ENCODE measurements at regions not wholly inside any gene's neighbourhood (a gene's known extent, or its start where the extent isn't known, plus 50 kb on each side); places are given as distances from the start of the nearest gene placed in this dataset.
A peak's percentile ranks its signal among the peaks of the same experiment; 100 is the strongest.

- CTCF ChIA-PET = no interaction called here
Observed at GRCh38 chr2:33671198-33671597, 72.1 kb upstream of the FAM98A start.

GRCh38 chr2:33670392-33670937, 71.4 kb upstream of the FAM98A start:
- ATAC-seq = peak; percentile 43
- Histone ChIP-seq H3K27me3 (ENCODE audit: low read length) (peaks cover 5% of the 10 kb centered on the region; the same call in 1 of the 2 replicates), H2AFZ (ENCODE audit: low read length) (no peak overlapping the region), H3K27ac (ENCODE audit: low read length) (no peak overlapping the region), H3K4me1 (ENCODE audit: insufficient read depth, low read length) (no peaks in the 10 kb centered on the region), H3K9me2 (replicated peaks; ENCODE audit: low read length) (no peaks in the 10 kb centered on the region), H3K36me3 (ENCODE audit: low read depth, low read length) (no peaks in the 10 kb centered on the region), H4K20me1 (ENCODE audit: low read length) (no peaks in the 10 kb centered on the region), H3K4me2 (ENCODE audit: low read length) (no peak overlapping the region), H3K9me3 (ENCODE audit: low read length) (no peaks in the 10 kb centered on the region), H3K4me3 (ENCODE audit: low read length) (no peak overlapping the region), H3K9ac (ENCODE audit: low read length) (no peak overlapping the region), H3F3A (ENCODE audit: low read length, unreplicated experiment) (no peaks in the 10 kb centered on the region), H3K79me2 (ENCODE audit: low read length) (no peaks in the 10 kb centered on the region)
- peak; percentile 45 for DNase-seq
- BruUV-seq (replicated peaks) = no TSS peak
- intact Hi-C loops (cut with micrococcal nuclease) = loop anchor here (5.0 kb wide), 1 partner anchor 1742 kb away; no protein-coding TSS in a partner anchor
- POLR2A ChIA-PET (ENCODE audit: unreplicated experiment) = no interaction called here
- CTCF ChIA-PET = no interaction called here
- TF ChIP-seq EZH2phosphoT487 (IDR thresholded peaks at IDR 0.05; ENCODE audit: borderline replicate concordance, low read length) (no peak), CTCF (conservative IDR thresholded peaks at IDR 0.05; ENCODE audit: low read depth, low read length) (peak; percentile 46)

More at GRCh38 chr2:33671198-33671597, 72.1 kb upstream of the FAM98A start:
- H3K36me3 ChIP-seq (ENCODE audit: low read depth, low read length) = no peaks in the 10 kb centered on the region
- H3K27me3 ChIP-seq (ENCODE audit: low read length) = peaks cover 10% of the 10 kb centered on the region; the same call in 1 of the 2 replicates
- H3K79me2 ChIP-seq (ENCODE audit: low read length) = no peaks in the 10 kb centered on the region
- no peaks in the 10 kb centered on the region for H3K9me2 ChIP-seq (replicated peaks; ENCODE audit: low read length)
- no peaks in the 10 kb centered on the region for H3F3A ChIP-seq (ENCODE audit: low read length, unreplicated experiment)
- no peak overlapping the region for H3K9ac ChIP-seq (ENCODE audit: low read length)
- POLR2A ChIA-PET (ENCODE audit: unreplicated experiment) = interaction anchor here (0.6 kb wide), 1 partner anchor 380 kb away, joined by 4 read pairs; no protein-coding TSS in a partner anchor
- no TSS peak for BruUV-seq (replicated peaks)
- intact Hi-C loops (cut with micrococcal nuclease) = loop anchor here (5.0 kb wide), 1 partner anchor 1741 kb away; no protein-coding TSS in a partner anchor
- TF ChIP-seq CTCF (conservative IDR thresholded peaks at IDR 0.05; ENCODE audit: low read depth, low read length) = no peak
- no peak for TF ChIP-seq EZH2 (IDR thresholded peaks at IDR 0.05; ENCODE audit: low read length, unreplicated experiment)
- TF ChIP-seq EZH2phosphoT487 (IDR thresholded peaks at IDR 0.05; ENCODE audit: borderline replicate concordance, low read length) = no peak
- no peak overlapping the region for H3K27ac ChIP-seq (ENCODE audit: low read length)
- ATAC-seq (no peak), DNase-seq (no peak)
- H2AFZ ChIP-seq (ENCODE audit: low read length) = no peak overlapping the region
- no peaks in the 10 kb centered on the region for H3K4me1 ChIP-seq (ENCODE audit: insufficient read depth, low read length)
- no peak overlapping the region for H3K4me3 ChIP-seq (ENCODE audit: low read length)
- H3K9me3 ChIP-seq (ENCODE audit: low read length) = no peaks in the 10 kb centered on the region
- H3K4me2 ChIP-seq (ENCODE audit: low read length) = no peak overlapping the region
- H4K20me1 ChIP-seq (ENCODE audit: low read length) = no peaks in the 10 kb centered on the region

DNA sequence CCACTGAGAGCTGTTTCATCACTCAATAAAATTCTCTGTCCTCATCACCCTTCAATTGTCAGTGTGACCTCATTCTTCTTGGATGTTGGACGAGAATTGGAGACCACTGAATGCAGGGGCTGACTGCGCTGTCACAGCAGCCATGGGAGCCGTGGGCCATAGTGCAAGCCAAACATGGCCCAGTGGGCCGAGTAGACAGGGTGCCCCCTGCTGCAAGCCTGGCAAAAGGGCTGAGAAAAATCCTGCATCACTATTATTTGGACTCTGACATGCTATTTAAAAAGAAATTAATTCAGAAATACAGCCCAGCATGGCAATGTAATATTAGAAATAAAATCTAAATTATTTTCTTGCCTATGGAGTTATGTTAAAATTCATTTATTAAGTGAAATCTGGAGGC, 67.8 kb upstream of the FAM98A start:
- H3F3A ChIP-seq (ENCODE audit: low read length, unreplicated experiment) = no peaks in the 10 kb centered on the region
- no peak for DNase-seq
- no peak overlapping the region for H3K4me2 ChIP-seq (ENCODE audit: low read length)
- no peaks in the 10 kb centered on the region for H3K9me3 ChIP-seq (ENCODE audit: low read length)
- no peaks in the 10 kb centered on the region for H3K4me1 ChIP-seq (ENCODE audit: insufficient read depth, low read length)
- no peaks in the 10 kb centered on the region for H3K9me2 ChIP-seq (replicated peaks; ENCODE audit: low read length)
- no peaks in the 10 kb centered on the region for H4K20me1 ChIP-seq (ENCODE audit: low read length)
- ChIA-PET POLR2A (ENCODE audit: unreplicated experiment) (no interaction called here), CTCF (no interaction called here)
- no peak overlapping the region for H3K27ac ChIP-seq (ENCODE audit: low read length)
- no peak for ATAC-seq
- H3K27me3 ChIP-seq (ENCODE audit: low read length) = 0 out of 2 replicates have a peak, but pooled peaks cover 5% of the 10 kb centered on the region
- H3K4me3 ChIP-seq (ENCODE audit: low read length) = no peak overlapping the region
- no peaks in the 10 kb centered on the region for H3K36me3 ChIP-seq (ENCODE audit: low read depth, low read length)
- BruUV-seq (replicated peaks) = no TSS peak
- intact Hi-C loops (cut with micrococcal nuclease) = no loop called here
- no peak overlapping the region for H3K9ac ChIP-seq (ENCODE audit: low read length)
- H3K79me2 ChIP-seq (ENCODE audit: low read length) = no peaks in the 10 kb centered on the region
- TF ChIP-seq CTCF (conservative IDR thresholded peaks at IDR 0.05; ENCODE audit: low read depth, low read length) (peak; percentile 17; the same call in 1 of the 2 replicates), EZH2phosphoT487 (IDR thresholded peaks at IDR 0.05; ENCODE audit: borderline replicate concordance, low read length) (no peak), EZH2 (IDR thresholded peaks at IDR 0.05; ENCODE audit: low read length, unreplicated experiment) (no peak)
- H2AFZ ChIP-seq (ENCODE audit: low read length) = no peak overlapping the region
